WERI-Rb-1 (cell line): ENCODE measurements at regions not wholly inside any gene's neighbourhood (a gene's known extent, or its start where the extent isn't known, plus 50 kb on each side); places are given as distances from the start of the nearest gene placed in this dataset.

Experiments
- DNase-seq: peaks from one replicate; pipeline ENCODE4 v3.0.0-alpha.2; 2020
- H3K27ac ChIP-seq: fragments of 250-450 bp; sonication (Bioruptor Pico); 2 replicates; pipeline ENCODE4 v1.5.1; 2020; ENCODE audit warnings: mild to moderate bottlenecking, moderate library complexity
- H3K27me3 ChIP-seq: fragments of 250-450 bp; sonication (Bioruptor Pico); 2 replicates; pipeline ENCODE4 v1.5.1; 2021; ENCODE audit warnings: mild to moderate bottlenecking, low read depth, moderate library complexity; ENCODE audit not compliant: insufficient read depth, severe bottlenecking
- H3K36me3 ChIP-seq: fragments of 250-450 bp; sonication (Bioruptor Pico); 2 replicates; pipeline ENCODE4 v1.5.1; 2020; ENCODE audit warnings: mild to moderate bottlenecking, moderate library complexity
- H3K4me3 ChIP-seq: 2 replicates; pipeline ENCODE4 v1.5.1; 2011; ENCODE audit warnings: low read depth, mild to moderate bottlenecking, control low read depth, low read length
- H3K9me3 ChIP-seq: fragments of 250-450 bp; sonication (Bioruptor Pico); 2 replicates; pipeline ENCODE4 v1.5.1; 2021; ENCODE audit warnings: mild to moderate bottlenecking, moderate library complexity; ENCODE audit not compliant: severe bottlenecking
- CTCF ChIP-seq: IDR thresholded peaks from 2 replicates; pipeline ENCODE4 v1.5.1; 2011; ENCODE audit warnings: low read depth, mild to moderate bottlenecking, control low read depth, inconsistent platforms, low read length

- H3K36me3 ChIP-seq: no peaks in the 10 kb centered on the region
- no peaks in the 10 kb centered on the region for H3K9me3 ChIP-seq
- no peaks in the 10 kb centered on the region for H3K27me3 ChIP-seq
- no peak for DNase-seq
- H3K4me3 ChIP-seq: no peak overlapping the region
- no peak overlapping the region for H3K27ac ChIP-seq
- no peak for TF ChIP-seq CTCF
Observed at GRCh38 chr13:39982745-39983144, 327.3 kb downstream of the COG6 start.

- H3K27ac ChIP-seq: no peak overlapping the region
- TF ChIP-seq CTCF: no peak
Observed at GRCh38 chr13:39985071-39985470, 329.6 kb downstream of the COG6 start.

GRCh38 chr13:39988351-39988750 lies 332.9 kb downstream of the COG6 start:
- no peak for DNase-seq
- no peak for TF ChIP-seq CTCF
- Histone ChIP-seq H3K36me3 (no peaks in the 10 kb centered on the region), H3K4me3 (no peak overlapping the region), H3K27ac (no peak overlapping the region), H3K27me3 (no peaks in the 10 kb centered on the region), H3K9me3 (no peaks in the 10 kb centered on the region)

More at GRCh38 chr13:39985071-39985470, 329.6 kb downstream of the COG6 start:
- Histone ChIP-seq H3K4me3 (no peak overlapping the region), H3K9me3 (no peaks in the 10 kb centered on the region), H3K36me3 (no peaks in the 10 kb centered on the region), H3K27me3 (no peaks in the 10 kb centered on the region)
- DNase-seq: no peak

- Histone ChIP-seq H3K27ac (no peak overlapping the region), H3K4me3 (no peak overlapping the region)
- no peak for TF ChIP-seq CTCF
Observed at GRCh38 chr13:39998166-39998565, 342.7 kb downstream of the COG6 start.

GRCh38 chr13:40002016-40002415 lies 346.6 kb downstream of the COG6 start:
- DNase-seq: no peak
- no peak for TF ChIP-seq CTCF
- no peaks in the 10 kb centered on the region for H3K9me3 ChIP-seq
- no peaks in the 10 kb centered on the region for H3K36me3 ChIP-seq
- H3K27me3 ChIP-seq: no peaks in the 10 kb centered on the region
- no peak overlapping the region for H3K27ac ChIP-seq
- H3K4me3 ChIP-seq: no peak overlapping the region

More at GRCh38 chr13:39998166-39998565, 342.7 kb downstream of the COG6 start:
- Histone ChIP-seq H3K36me3 (no peaks in the 10 kb centered on the region), H3K27me3 (no peaks in the 10 kb centered on the region), H3K9me3 (no peaks in the 10 kb centered on the region)
- DNase-seq: no peak

GRCh38 chr13:40013554-40013953 lies 358.1 kb downstream of the COG6 start:
- TF ChIP-seq CTCF: no peak

More at GRCh38 chr13:40013554-40013953, 358.1 kb downstream of the COG6 start:
- no peak for DNase-seq
- no peak overlapping the region for H3K27ac ChIP-seq
- H3K27me3 ChIP-seq: no peaks in the 10 kb centered on the region
- no peaks in the 10 kb centered on the region for H3K9me3 ChIP-seq
- H3K4me3 ChIP-seq: no peak overlapping the region
- no peaks in the 10 kb centered on the region for H3K36me3 ChIP-seq
